ENCODE measurements at regions not wholly inside any gene's neighbourhood (a gene's known extent, or its start where the extent isn't known, plus 50 kb on each side); places are given as distances from the start of the nearest gene placed in this dataset.

DNA sequence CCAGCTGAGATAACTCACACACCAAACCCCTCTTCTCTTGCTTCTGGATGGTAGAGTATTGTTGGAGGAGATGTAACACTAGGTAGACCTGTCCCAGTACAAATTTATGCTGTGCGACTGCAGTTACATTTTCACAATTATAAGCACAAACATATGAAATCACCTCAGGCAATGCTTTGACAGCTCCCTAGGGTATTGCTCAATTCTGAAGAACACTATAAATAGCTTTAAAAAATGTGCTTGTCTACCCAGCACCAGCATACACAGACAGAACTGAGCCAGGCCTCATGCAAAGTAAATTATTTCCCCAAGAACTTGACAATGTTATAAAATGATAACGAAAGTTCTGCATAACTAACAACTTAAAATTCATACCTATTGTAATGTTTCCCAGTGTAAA is 1999.1 kb upstream of the ADGRL3 start:
- TF ChIP-seq, protein P1, sequence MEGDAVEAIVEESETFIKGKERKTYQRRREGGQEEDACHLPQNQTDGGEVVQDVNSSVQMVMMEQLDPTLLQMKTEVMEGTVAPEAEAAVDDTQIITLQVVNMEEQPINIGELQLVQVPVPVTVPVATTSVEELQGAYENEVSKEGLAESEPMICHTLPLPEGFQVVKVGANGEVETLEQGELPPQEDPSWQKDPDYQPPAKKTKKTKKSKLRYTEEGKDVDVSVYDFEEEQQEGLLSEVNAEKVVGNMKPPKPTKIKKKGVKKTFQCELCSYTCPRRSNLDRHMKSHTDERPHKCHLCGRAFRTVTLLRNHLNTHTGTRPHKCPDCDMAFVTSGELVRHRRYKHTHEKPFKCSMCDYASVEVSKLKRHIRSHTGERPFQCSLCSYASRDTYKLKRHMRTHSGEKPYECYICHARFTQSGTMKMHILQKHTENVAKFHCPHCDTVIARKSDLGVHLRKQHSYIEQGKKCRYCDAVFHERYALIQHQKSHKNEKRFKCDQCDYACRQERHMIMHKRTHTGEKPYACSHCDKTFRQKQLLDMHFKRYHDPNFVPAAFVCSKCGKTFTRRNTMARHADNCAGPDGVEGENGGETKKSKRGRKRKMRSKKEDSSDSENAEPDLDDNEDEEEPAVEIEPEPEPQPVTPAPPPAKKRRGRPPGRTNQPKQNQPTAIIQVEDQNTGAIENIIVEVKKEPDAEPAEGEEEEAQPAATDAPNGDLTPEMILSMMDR (IDR thresholded peaks at IDR 0.05), result no peak
- no peak for TF ChIP-seq POLR2A (IDR thresholded peaks at IDR 0.05)

All from heart left ventricle (tissue), 13 donors.